Mesodermal cell (in vitro differentiated cells): ENCODE measurements at regions not wholly inside any gene's neighbourhood (a gene's known extent, or its start where the extent isn't known, plus 50 kb on each side); places are given as distances from the start of the nearest gene placed in this dataset.

Source experiments
- H3K27ac ChIP-seq: 2 replicates; pipeline ENCODE4 v1.7.0; 2013; ENCODE audit warnings: mild to moderate bottlenecking, low read depth, low read length, moderate library complexity; ENCODE audit not compliant: severe bottlenecking
- H3K36me3 ChIP-seq: 2 replicates; pipeline ENCODE4 v1.7.1; 2013; ENCODE audit warnings: mild to moderate bottlenecking, low read length, moderate library complexity; ENCODE audit not compliant: control insufficient read depth, insufficient read depth
- H3K4me1 ChIP-seq: one replicate; pipeline ENCODE4 v1.7.1; 2013; ENCODE audit warnings: mild to moderate bottlenecking, low read length; ENCODE audit not compliant: insufficient read depth, control insufficient read depth, poor library complexity, severe bottlenecking
- H3K4me3 ChIP-seq: 2 replicates; pipeline ENCODE4 v1.7.0; 2013; ENCODE audit warnings: low read length, control low read depth, mild to moderate bottlenecking; ENCODE audit not compliant: insufficient read depth, poor library complexity, severe bottlenecking; ENCODE audit errors: extremely low read depth
- H3K9me3 ChIP-seq: 2 replicates; pipeline ENCODE4 v1.7.1; 2013; ENCODE audit warnings: mild to moderate bottlenecking, low read length, moderate library complexity; ENCODE audit not compliant: control insufficient read depth
- WGBS, 2 experiments: methylation state at CpG; one replicate each; pipeline ENCODE4 v1.1.5; 2013; ENCODE audit warnings: missing lambda C conversion rate in 2 of 2; ENCODE audit not compliant: insufficient coverage in 2 of 2; 5-methylcytosine and 5-hydroxymethylcytosine counted together

DNA sequence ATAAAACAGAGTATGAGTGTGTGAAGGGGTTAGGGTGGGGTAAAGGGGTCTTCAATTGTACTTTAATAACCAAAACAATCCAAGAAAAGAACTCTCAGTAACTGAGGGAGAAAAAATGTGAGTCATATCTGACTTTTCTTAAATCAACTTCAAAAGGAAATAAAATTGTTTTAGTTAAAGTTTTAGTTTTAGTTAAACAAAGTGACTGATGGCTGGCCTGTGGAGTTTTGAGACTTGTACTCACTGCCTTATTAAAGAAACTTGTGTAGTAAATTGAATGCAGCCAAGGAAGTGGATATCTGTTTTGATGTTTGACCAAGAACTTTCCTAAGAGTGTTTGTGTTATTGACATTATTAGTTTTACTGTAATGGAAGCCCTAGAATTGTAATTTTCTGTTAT lies 2032.6 kb downstream of the MAT2B start:
- H3K4me3 ChIP-seq: no peak overlapping the region

DNA sequence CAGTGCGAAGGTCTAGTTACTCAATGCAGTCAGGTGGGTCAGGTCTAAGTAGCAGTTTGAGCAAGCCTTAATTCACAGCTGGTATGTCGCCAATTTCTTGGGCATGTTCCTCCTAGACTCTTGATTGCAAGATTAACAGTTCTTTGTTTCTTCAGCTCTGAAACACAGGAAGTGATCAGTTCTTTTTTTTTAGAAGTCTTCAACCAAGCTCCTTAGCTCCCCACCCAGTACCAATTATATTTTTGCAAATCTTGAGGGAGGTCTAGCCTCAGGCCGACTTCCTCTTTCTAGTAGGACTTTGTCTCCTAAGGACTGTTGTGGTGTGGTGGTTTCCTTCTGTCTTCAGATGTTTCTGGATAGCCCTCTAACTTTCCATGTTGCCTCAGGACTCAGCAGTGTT lies 2054.2 kb downstream of the MAT2B start:
- H3K4me1 ChIP-seq: no peaks in the 10 kb centered on the region
- WGBS, 2 experiments: 82 to 88% methylated on average over 1 to 2 of the region's 3 CpGs
- H3K4me3 ChIP-seq: no peak overlapping the region
- H3K9me3 ChIP-seq: no peaks in the 10 kb centered on the region
- no peak overlapping the region for H3K27ac ChIP-seq
- no peaks in the 10 kb centered on the region for H3K36me3 ChIP-seq

More for the DNA sequence above, 2032.6 kb downstream of the MAT2B start:
- Histone ChIP-seq H3K36me3 (no peaks in the 10 kb centered on the region), H3K27ac (no peak overlapping the region), H3K4me1 (no peaks in the 10 kb centered on the region), H3K9me3 (no peaks in the 10 kb centered on the region)

DNA sequence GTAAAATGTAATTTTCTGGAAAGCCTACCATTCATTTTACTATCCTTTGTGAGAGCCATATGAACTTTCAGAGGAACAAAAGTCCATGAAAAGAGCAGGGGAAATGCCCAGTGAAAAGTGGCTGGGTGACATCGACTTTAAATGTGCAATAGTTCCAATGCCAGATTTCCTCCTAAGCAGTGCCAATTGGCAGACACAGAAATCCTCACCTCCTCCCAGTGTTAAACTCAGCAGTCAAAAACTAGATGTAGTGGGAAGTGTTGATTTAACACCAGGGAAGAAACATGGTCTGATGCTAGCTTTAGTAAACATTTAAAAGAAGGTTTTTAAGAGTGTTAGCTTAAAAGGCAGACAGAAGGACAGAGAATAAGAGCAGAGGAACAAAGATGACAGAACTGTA lies 2055.2 kb downstream of the MAT2B start:
- Histone ChIP-seq H3K9me3 (no peaks in the 10 kb centered on the region), H3K36me3 (no peaks in the 10 kb centered on the region), H3K4me3 (no peak overlapping the region), H3K4me1 (no peaks in the 10 kb centered on the region), H3K27ac (no peak overlapping the region)
- WGBS, 2 experiments: no CpG with 5 or more reads among the region's 1 CpG

DNA sequence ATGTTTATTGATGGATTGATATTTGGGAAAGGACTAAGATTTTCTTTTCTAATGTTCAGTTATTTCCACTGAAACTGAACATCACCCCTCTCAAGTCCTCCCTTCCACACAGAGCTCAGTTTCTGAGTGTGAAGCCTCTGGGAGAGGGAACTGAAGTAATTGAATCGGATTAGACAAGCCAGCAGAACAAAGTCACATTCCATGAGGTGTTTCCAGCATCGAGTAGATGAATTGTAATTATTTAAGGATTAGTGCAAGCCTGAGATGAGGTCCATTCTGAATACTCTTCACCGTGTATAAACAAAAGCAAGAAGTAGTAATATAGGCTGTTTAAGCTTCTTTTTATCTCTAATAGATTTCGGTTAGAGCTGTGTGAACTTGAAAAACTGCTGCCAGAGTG lies 2060.5 kb downstream of the MAT2B start:
- Histone ChIP-seq H3K27ac (no peak overlapping the region), H3K9me3 (peaks cover 2% of the 10 kb centered on the region), H3K4me1 (no peaks in the 10 kb centered on the region), H3K4me3 (no peak overlapping the region), H3K36me3 (no peaks in the 10 kb centered on the region)
- WGBS, 2 experiments: 80% methylated on average over 2 of the region's 4 CpGs; no CpG with 5 or more reads in 1 of the 2 experiments

DNA sequence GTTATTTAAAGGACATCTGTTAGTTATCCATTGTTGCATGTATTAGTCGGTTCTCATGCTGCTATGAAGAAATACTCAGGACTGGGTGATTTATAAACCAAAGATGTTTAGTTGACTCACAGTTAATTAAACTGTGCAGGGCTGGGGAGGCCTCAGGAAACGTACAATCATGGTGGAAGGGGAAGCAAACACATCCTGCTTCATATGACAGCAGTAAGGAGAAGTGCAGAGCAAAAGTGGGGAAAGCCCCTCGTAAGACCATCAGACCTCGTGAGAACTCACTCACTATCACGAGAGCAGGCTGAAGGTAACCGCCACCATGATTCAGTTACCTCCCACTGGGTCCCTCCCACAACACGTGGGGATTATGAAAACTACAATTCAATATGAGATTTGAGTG lies 2064.1 kb downstream of the MAT2B start:
- 89 to 91% methylated on average over 2 to 5 of the region's 7 CpGs for WGBS, 2 experiments
- Histone ChIP-seq H3K9me3 (peaks cover 4% of the 10 kb centered on the region), H3K4me3 (no peak overlapping the region), H3K36me3 (no peaks in the 10 kb centered on the region), H3K4me1 (no peaks in the 10 kb centered on the region), H3K27ac (no peak overlapping the region)

DNA sequence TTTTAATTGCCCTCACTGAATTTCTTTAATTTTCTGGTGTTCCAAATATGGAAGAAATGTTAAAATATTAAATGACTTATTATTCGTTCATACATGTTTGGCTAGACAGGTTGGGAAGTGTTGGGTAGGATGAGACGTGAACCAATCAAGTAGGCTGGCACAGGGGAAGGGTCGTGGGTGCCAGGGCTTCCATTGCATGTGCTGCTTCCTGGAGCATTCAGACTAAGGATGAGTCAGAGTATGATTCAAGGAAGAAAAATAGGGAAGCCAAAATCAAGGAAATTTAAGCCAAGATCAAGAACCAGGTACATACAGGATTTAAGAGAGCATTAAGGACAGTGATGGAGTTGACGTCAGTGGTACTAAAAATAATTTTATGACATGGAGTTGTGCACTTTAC lies 2068.0 kb downstream of the MAT2B start:
- whole genome bisulfite sequencing, 2 experiments: 80 to 88% methylated on average over 2 to 3 of the region's 4 CpGs
- Histone ChIP-seq H3K27ac (no peak overlapping the region), H3K9me3 (peaks cover 4% of the 10 kb centered on the region), H3K4me1 (no peaks in the 10 kb centered on the region), H3K4me3 (no peak overlapping the region), H3K36me3 (no peaks in the 10 kb centered on the region)

DNA sequence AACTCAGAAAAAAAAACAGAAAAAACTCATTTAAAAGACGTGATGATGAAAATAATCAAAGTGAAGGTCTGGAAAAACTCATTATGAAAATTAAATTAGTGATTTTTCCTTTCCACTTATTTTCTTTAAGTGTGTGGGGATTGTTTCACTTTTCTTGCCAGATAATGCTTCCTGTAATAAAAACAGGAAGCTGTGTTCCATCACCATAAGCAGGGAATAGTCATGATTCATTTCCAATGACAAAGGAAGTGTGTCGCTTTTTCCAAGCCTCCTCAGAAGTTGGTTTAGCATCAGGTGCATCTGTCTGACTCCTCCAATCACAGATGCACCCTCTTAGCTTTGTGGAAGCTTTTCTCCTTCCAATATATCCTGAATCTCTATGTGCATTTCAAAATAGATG lies 2068.7 kb downstream of the MAT2B start:
- 78% methylated on average over 1 of the region's 2 CpGs; no CpG with 5 or more reads in 1 of the 2 experiments for whole genome bisulfite sequencing, 2 experiments
- no peak overlapping the region for H3K4me3 ChIP-seq
- H3K4me1 ChIP-seq: no peaks in the 10 kb centered on the region
- no peaks in the 10 kb centered on the region for H3K36me3 ChIP-seq
- peaks cover 4% of the 10 kb centered on the region for H3K9me3 ChIP-seq
- H3K27ac ChIP-seq: no peak overlapping the region

DNA sequence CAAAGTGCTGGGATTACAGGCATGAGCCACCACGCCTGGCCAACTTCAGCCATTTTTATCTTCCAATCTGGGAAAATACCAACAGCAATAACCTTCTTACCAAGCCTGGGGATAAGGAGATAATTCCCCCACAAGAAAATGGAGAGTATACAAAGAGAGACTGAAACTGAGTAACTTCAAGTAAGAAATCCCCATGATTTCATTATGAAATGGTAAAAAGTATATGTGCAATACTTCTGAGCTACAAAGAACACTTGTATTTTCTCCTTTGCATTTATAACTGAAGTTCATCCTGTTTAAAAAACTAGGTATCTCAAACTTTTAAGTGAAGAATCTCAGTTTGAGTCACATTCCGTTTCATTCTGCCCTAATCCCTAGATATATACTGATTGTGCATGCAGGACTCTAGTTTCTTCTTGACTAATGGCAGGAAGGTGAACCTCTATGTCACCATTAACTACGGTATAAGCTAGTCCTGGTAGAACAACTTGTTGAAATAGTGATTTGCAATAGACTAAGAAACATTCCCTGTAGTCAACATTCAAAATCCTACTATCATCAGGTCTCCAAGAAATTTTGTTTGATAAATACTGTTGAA lies 2071.4 kb downstream of the MAT2B start:
- H3K9me3 ChIP-seq: no peaks in the 10 kb centered on the region
- H3K4me1 ChIP-seq: no peaks in the 10 kb centered on the region
- no peaks in the 10 kb centered on the region for H3K36me3 ChIP-seq
- no peak overlapping the region for H3K4me3 ChIP-seq
- no peak overlapping the region for H3K27ac ChIP-seq
- WGBS, 2 experiments: no CpG with 5 or more reads among the region's 3 CpGs

DNA sequence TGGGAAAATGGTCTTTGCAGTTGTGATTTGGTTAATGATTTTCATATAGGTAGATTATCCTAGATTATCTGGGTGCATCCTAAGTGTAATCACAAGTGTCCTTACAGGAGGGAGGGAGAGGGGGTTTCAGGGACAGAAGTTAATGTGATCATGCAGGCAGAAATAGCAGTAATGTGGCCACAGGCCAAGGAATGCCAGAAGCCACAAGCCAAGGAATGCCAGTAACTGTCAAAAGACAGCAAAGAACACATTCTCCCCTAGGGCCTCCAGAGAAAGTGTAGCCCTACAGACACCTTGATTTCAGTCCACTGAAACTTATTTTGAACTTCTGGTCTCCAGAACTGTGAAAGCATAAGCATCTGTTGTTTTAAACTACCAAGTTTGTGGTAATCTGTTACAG lies 2074.5 kb downstream of the MAT2B start:
- H3K27ac ChIP-seq: no peak overlapping the region
- H3K36me3 ChIP-seq: no peaks in the 10 kb centered on the region
- no peaks in the 10 kb centered on the region for H3K9me3 ChIP-seq
- H3K4me3 ChIP-seq: no peak overlapping the region
- no peaks in the 10 kb centered on the region for H3K4me1 ChIP-seq

DNA sequence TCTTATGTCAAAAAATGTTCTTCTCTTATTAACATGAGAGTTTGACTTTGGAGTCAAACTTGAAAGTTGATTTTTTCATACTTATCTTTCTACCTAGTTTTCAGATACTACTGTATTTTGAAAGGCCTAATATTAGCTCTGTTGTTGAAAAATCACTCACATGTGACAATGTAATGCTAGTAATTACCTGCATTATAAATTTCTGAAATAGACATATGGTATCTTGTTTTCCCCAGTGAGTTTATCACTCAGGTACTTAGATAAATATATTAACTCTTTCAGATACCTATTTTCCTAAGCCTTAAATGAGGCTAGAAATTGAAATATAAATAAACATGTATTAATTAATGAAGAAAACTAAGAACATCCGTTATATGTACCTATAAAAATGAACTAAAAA lies 2089.3 kb downstream of the MAT2B start:
- Histone ChIP-seq H3K36me3 (no peaks in the 10 kb centered on the region), H3K4me3 (no peak overlapping the region), H3K27ac (no peak overlapping the region), H3K9me3 (no peaks in the 10 kb centered on the region), H3K4me1 (no peaks in the 10 kb centered on the region)
- no CpG with 5 or more reads among the region's 1 CpG for WGBS, 2 experiments

DNA sequence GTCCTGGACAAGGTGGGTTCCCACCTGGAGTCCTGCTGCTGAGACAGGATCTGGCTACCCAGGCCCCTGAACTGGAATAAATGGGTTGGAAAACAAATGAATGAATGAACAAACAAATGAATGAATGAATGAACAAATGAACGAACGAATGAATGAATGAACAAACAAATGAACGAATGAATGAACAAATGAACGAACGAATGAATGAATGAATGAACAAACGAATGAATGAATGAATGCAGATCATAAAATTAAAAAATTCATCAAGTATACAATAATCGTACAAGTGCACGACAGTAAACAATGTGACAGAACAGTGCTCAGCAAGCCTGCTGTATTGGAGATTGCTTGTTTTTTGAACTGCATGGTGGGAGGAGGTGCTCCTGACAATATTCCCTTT lies 2097.1 kb downstream of the MAT2B start:
- Histone ChIP-seq H3K4me1 (no peaks in the 10 kb centered on the region), H3K27ac (no peak overlapping the region), H3K4me3 (no peak overlapping the region), H3K9me3 (no peaks in the 10 kb centered on the region), H3K36me3 (no peaks in the 10 kb centered on the region)
- 83 to 89% methylated on average over 3 to 6 of the region's 8 CpGs for WGBS, 2 experiments
